SIG-M5 treated with dmso at 0.1 percent for 504 hours (cell line): ENCODE measurements at regions not wholly inside any gene's neighbourhood (a gene's known extent, or its start where the extent isn't known, plus 50 kb on each side); places are given as distances from the start of the nearest gene placed in this dataset.

ENCODE experiments used
- DNase-seq: peaks from one replicate; lab custom pipeline; 2025; ENCODE audit not compliant: unreplicated experiment; lab: John Stamatoyannopoulos, UW

GRCh38 chr3:69539134-69539533, 153.2 kb upstream of the FRMD4B start:
- no peak for DNase-seq

DNA sequence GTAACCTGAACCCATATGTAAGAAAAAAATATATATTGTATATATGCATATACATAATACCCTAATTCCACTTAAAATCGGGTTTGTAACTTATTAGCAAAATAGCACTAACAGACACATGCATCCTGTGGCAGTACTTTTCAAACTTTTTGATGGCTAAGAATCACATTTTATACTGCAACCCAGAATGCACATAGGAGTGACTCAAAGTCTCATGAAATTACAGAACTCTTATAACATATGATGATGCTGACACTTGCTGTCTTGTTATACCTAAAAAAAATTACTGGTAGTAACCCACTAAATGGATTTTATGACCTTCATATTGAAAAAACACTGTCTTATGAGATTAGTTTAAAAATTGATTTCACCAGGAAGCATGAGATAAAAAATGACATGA, 152.4 kb upstream of the FRMD4B start:
- DNase-seq = no peak

DNA sequence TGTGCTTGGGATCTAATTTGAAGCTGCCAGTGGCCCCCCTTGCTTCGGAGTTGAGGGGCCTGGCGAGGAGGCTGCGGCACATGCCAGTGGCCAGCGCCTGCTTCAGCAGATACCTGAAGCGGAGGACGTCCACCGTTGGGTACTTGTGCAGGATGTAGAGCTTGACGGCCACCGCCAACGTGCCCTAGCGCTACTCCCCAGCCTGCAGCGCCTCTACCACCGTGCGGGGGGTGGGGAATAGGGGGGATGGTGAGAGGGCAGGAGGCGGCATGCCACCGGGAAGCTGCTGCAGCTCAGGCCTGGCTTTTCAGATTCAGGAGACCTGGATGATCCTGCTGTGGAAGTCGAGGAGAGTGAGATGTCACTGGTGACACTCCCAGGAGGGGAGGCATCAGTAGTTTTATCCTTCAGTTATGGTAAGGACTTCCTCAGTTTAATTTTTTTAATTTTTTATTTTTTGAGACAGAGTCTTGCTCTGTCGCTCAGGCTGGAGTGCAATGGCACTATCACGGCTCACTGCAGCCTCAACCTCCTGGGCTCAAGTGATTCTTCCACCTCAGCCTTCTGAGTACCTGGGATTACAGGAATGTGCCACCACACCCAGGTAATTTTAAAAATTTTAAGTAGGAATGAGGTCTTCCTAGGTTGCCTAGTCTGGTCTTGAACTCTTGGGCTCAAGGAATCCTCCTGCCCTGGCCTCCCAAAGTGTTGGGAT, 150.6 kb upstream of the FRMD4B start:
- no peak for DNase-seq

DNA sequence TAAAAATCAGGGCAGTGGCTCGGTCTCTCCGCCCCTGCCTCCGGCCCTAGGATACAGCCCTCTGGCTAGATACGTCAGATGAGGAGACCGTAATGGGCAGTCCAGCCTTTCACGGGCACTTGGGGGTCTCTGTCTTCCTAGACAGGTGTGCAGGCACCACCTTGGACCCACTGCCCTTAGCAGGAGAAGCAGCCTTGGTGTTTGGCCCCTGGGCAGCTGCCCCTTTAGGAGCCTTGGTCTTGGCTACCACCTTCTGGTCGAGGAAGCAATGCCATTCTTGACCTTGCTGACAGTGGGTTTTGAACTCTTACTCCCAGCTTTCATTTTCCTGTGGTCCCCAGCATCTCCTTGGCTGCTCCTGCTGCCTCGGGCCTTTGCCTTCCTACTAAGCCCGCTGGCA, 149.7 kb upstream of the FRMD4B start:
- DNase-seq = no peak

GRCh38 chr3:69532547-69533224, 146.8 kb upstream of the FRMD4B start:
- DNase-seq = no peak

DNA sequence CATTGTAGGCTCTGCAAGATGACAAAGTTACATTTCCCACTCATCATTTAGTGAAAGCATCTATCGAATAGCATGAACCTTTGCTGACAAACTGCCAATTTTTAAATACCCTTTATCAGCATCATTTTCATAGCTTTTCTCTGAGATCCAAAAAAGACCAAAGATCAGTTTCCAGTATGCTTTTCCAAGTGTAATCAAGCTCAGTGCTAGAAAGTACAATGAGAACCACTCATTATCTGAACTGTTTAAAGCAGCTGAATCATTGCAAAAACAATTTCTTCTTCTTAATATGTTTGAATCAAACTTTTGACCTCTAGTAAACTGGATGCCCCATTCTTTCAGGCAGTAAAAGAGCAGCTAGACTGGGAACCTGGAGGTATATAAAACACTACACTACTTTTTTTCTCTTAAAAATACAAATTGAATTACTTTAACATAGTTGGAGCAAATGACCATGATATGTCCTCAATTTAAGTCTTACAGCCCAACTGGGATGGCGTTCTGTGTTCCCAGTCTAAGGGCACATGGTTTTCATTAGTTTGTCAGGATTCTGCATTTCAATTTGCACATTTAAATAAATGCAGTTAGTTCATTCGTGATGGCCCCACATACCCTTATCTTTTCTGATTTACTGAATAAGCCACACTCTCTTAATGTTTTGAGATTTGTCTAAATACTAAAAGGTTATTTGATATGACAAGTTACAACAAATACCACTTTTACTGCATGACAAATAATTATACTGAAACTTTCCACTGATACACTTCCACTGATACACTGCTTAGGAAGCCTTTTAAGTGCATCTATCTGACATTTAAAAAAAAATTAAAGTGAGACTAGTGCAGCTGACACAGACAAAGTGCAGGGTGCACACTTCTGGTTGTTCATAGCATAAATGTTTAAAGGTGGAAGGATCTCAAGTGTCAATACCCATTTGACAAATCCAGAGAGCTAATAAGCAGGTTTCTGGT, 146.0 kb upstream of the FRMD4B start:
- DNase-seq = no peak

GRCh38 chr3:69530554-69530953, 144.7 kb upstream of the FRMD4B start:
- no peak for DNase-seq

DNA sequence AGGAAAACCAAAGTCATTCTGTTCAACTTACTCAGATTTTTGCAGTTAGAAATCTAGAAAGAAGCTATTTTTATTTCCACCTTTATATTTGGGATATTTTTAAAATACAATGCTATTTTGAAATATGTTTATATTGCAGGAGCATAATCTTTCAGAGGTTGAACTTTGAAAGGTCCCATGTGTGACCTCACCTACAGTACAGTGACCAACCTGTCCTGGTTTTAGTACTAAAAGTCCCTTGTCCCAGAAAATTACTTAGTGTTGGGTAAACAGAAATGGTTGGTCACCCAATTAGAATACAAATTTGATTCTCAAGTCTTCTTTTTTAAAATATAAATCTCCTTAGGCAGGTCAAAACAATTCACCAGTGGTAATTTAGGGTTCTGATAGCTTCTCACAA, 141.6 kb upstream of the FRMD4B start:
- no peak for DNase-seq

- DNase-seq = no peak
Observed at GRCh38 chr3:69524816-69525215, 138.9 kb upstream of the FRMD4B start.

GRCh38 chr3:69521286-69521685, 135.4 kb upstream of the FRMD4B start:
- no peak for DNase-seq

DNA sequence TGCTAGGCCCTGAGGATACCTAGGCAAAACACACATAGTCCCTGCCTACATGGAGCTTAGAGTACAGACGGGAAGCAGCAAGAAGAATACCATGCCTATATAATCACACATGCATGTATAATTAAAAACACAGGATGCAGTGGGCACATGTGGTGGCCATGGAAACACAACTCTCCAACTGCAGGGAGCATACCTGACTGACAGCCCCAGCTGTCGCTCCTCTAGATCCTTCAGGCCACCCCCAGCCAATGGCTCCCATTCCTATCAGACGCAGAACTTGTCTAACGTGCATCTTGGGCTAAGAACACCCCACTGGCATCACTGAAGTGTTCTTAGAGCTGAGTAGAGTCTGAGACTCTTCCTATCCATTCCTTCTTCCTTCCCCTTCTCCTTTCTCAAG, 125.5 kb upstream of the FRMD4B start:
- DNase-seq = no peak

GRCh38 chr3:69510481-69511030, 124.7 kb upstream of the FRMD4B start:
- DNase-seq = no peak

DNA sequence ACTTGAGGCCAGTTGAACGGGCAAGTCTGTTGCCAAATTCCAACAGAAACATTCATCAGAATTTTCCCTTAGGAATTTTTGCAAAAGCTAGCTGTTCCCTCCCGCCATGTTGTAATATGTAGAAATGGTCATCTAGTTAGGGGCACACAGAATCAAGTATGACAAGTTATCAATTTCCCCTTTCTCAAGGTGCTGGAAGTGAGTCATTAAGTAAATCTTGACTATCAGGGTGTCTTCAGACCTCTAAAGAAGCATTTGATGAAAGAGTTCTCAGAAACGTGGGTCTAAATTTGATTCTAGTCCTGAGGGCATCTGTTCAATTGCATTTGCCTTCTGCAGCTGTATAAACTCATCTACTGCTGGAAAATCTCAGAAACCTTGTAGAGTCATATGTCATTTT, 123.4 kb upstream of the FRMD4B start:
- DNase-seq = no peak

GRCh38 chr3:69505770-69506407, 120.0 kb upstream of the FRMD4B start:
- no peak for DNase-seq

GRCh38 chr3:69504232-69504631, 118.3 kb upstream of the FRMD4B start:
- DNase-seq = no peak

DNA sequence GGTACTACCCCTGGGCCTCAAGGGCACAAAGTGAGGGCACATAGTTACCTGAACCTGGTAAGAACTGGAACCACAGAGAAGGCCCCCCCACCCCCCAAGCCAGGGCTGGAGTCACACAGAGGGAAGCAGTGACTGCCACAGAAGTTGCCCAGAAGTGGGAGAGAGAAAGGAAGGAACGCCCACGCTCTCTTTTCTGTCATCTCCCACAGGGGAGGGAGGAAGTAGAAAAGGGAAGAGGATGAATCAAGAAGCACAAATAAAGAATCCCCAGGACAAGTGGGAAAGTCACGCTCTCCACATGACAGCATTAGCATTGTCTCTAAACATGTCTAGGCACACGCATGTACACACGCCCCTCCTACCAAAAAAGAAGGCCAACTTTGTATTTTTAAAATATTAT, 114.7 kb upstream of the FRMD4B start:
- DNase-seq = peak; percentile 12

- DNase-seq = no peak
Observed at GRCh38 chr3:69499899-69500421, 114.1 kb upstream of the FRMD4B start.

GRCh38 chr3:69499422-69499821, 113.5 kb upstream of the FRMD4B start:
- no peak for DNase-seq

DNA sequence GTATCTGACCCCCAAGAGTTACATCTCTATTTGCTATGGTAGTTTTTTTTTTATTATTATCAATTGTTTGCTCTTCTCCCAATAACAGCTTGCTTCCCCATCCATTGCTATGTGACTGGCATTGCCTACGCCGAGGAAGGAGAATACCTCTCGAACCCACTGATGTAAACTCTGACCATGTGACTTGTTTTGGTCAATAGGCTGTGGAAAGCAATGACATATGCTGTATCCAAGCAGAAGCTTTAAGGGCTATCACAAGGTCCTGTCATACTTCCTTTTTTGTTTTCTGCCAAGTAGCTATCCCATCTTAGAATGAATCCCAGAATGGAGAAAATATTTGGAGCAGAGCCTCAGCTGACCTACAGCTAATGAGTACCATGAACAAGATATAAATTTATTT, 111.0 kb upstream of the FRMD4B start:
- DNase-seq = no peak

GRCh38 chr3:69494185-69494584, 108.3 kb upstream of the FRMD4B start:
- no peak for DNase-seq

DNA sequence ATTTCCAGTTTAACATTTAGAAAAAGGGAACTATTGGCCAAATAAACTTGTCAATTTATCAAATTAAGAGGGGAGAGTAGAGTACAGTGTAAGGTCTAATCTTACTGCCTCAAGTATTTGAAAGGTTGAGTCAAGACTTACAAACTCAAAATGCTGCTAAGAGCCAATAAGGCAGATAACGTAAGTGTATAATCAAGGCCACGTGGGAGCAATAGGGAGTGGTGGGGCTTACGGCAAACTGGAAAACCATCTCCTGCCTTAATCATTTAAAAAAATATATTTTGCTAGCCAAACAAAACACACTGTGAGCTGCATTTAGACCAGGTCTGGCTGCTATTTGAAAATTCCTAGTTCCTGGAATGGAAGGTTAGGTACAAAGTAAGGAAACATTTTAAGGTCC, 107.3 kb upstream of the FRMD4B start:
- no peak for DNase-seq
